SK-N-SH (cell line): ENCODE measurements at regions not wholly inside any gene's neighbourhood (a gene's known extent, or its start where the extent isn't known, plus 50 kb on each side); places are given as distances from the start of the nearest gene placed in this dataset.

Source experiments
- CTCF ChIA-PET: fragments of 300-600, 350-600 bp; formaldehyde crosslinking; extraction: SDS; loops from one replicate; lab custom pipeline; 2021; lab: Yijun Ruan, JAX
- POLR2A ChIA-PET: fragments of 350-600 bp; sonication (Branson Sonifier 250); formaldehyde crosslinking; extraction: SDS; loops from one replicate; lab custom pipeline; 2020; ENCODE audit warnings: antibody characterized with exemption, inconsistent platforms; lab: Yijun Ruan, JAX
- DNase-seq: peaks from one replicate; pipeline ENCODE4 v3.0.0; 2012
- H2AFZ ChIP-seq: fragments of 200-600 bp; sonication (generic); 2 replicates; pipeline ENCODE4 v1.8.1; 2016; ENCODE audit warnings: antibody characterized with exemption, mild to moderate bottlenecking, low read depth
- H3F3A ChIP-seq: fragments of 200-600 bp; sonication (generic); replicated peaks from 2 replicates; pipeline ENCODE3; 2016; ENCODE audit warnings: antibody characterized with exemption, mild to moderate bottlenecking; ENCODE audit not compliant: insufficient read depth
- H3K27ac ChIP-seq, 2 experiments: fragments of 200-500 bp in 1 of 2; fragments of 200-600 bp in 1 of 2; sonication (Bioruptor generic) in 1 of 2; sonication (generic), shearing (Covaris generic) in 1 of 2; 2 replicates each; pipeline versions ENCODE4 v1.5.1 to v1.6.1; 2014 to 2016; ENCODE audit warnings: low read depth in 2 of 2, inconsistent platforms in 1 of 2, low read length in 1 of 2, mild to moderate bottlenecking in 1 of 2, mixed read lengths in 1 of 2
- H3K27me3 ChIP-seq: fragments of 200-600 bp; sonication (generic), shearing (Covaris generic); 2 replicates; pipeline ENCODE4 v1.6.1; 2016; ENCODE audit warnings: mixed run types; ENCODE audit not compliant: insufficient read depth
- H3K36me3 ChIP-seq, 2 experiments: fragments of 200-500 bp in 1 of 2; fragments of 200-600 bp in 1 of 2; sonication (Bioruptor generic) in 1 of 2; sonication (generic) in 1 of 2; replicated peaks in 1 of 2; 2 replicates each; pipeline versions ENCODE3 to v1.5.1; 2014 to 2016; ENCODE audit warnings: low read length in 1 of 2, mild to moderate bottlenecking in 1 of 2; ENCODE audit not compliant: insufficient read depth in 2 of 2, control insufficient read depth in 1 of 2
- H3K4me1 ChIP-seq, 2 experiments: fragments of 200-500 bp in 1 of 2; fragments of 200-600 bp in 1 of 2; sonication (Bioruptor generic) in 1 of 2; sonication (generic), shearing (Covaris generic) in 1 of 2; 2 replicates each; pipeline versions ENCODE4 v1.5.1 to v1.6.1; 2014 to 2016; ENCODE audit warnings: low read depth in 1 of 2, low read length in 1 of 2, mixed run types in 1 of 2; ENCODE audit not compliant: insufficient read depth in 2 of 2, control insufficient read depth in 1 of 2
- H3K4me2 ChIP-seq: fragments of 200-600 bp; sonication (generic), shearing (Covaris generic); 2 replicates; pipeline ENCODE4 v1.6.1; 2017; ENCODE audit warnings: mixed run types
- H3K4me3 ChIP-seq, 2 experiments: fragments of 200-500 bp in 1 of 2; fragments of 200-600 bp in 1 of 2; sonication (Bioruptor generic) in 1 of 2; sonication (generic), shearing (Covaris generic) in 1 of 2; 2 replicates each; pipeline versions ENCODE4 v1.5.1 to v1.8.1; 2014 to 2016; ENCODE audit warnings: low read depth in 2 of 2, inconsistent platforms in 1 of 2, low read length in 1 of 2, mild to moderate bottlenecking in 1 of 2, mixed read lengths in 1 of 2, moderate library complexity in 1 of 2
- H3K79me2 ChIP-seq: fragments of 200-600 bp; sonication (generic); 2 replicates; pipeline ENCODE4 v1.8.1; 2017; ENCODE audit warnings: mild to moderate bottlenecking; ENCODE audit not compliant: insufficient read depth
- H3K9ac ChIP-seq: fragments of 200-600 bp; sonication (generic); 2 replicates; pipeline ENCODE4 v1.6.1; 2017; ENCODE audit warnings: mixed run types
- H3K9me2 ChIP-seq: fragments of 200-600 bp; sonication (generic); 2 replicates; pipeline ENCODE4 v1.6.1; 2017; ENCODE audit warnings: mixed run types
- H3K9me3 ChIP-seq: fragments of 200-600 bp; sonication (generic); 2 replicates; pipeline ENCODE4 v1.6.1; 2017; ENCODE audit warnings: mixed run types, mild to moderate bottlenecking, moderate library complexity
- H4K20me1 ChIP-seq: fragments of 200-600 bp; sonication (generic); 2 replicates; pipeline ENCODE4 v1.6.1; 2017; ENCODE audit warnings: mild to moderate bottlenecking, mixed run types; ENCODE audit not compliant: insufficient read depth
- CHD2 ChIP-seq: fragments of 150-350 bp; IDR thresholded peaks from 2 replicates; pipeline ENCODE4 v1.6.1; 2018; ENCODE audit warnings: low read length; ENCODE audit not compliant: partially characterized antibody
- CTCF ChIP-seq: fragments of 200-600 bp; sonication (generic); IDR thresholded peaks from 2 replicates; pipeline ENCODE4 v1.6.1; 2017; ENCODE audit warnings: antibody characterized with exemption, mild to moderate bottlenecking, moderate library complexity
- ELF1 ChIP-seq: IDR thresholded peaks from 2 replicates; pipeline ENCODE4 v1.4.0; 2012
- EP300 ChIP-seq, 2 experiments: IDR thresholded peaks; 2 replicates each; pipeline versions ENCODE4 v1.4.0 to v1.6.1; 2012; ENCODE audit warnings: borderline replicate concordance in 1 of 2, low read depth in 1 of 2, low read length in 1 of 2
- GABPA ChIP-seq: IDR thresholded peaks from 2 replicates; pipeline ENCODE4 v1.4.0; 2012; ENCODE audit warnings: low read depth, mild to moderate bottlenecking
- IRF3 ChIP-seq: fragments of 150-350 bp; IDR thresholded peaks from 2 replicates; pipeline ENCODE4 v1.6.1; 2016; ENCODE audit warnings: mild to moderate bottlenecking, low read depth, low read length
- JUND ChIP-seq: IDR thresholded peaks from 2 replicates; pipeline ENCODE4 v1.4.0; 2012
- MEF2A ChIP-seq: IDR thresholded peaks from 2 replicates; pipeline ENCODE4 v1.4.0; 2012; ENCODE audit warnings: low read depth, borderline replicate concordance
- MXI1 ChIP-seq: IDR thresholded peaks from 2 replicates; pipeline ENCODE4 v1.6.1; 2012; ENCODE audit warnings: mild to moderate bottlenecking, low read depth, low read length, improper control_type of control experiment
- NRF1 ChIP-seq: IDR thresholded peaks from 2 replicates; pipeline ENCODE4 v1.6.1; 2012; ENCODE audit warnings: low read depth, mild to moderate bottlenecking, low read length
- PBX3 ChIP-seq: IDR thresholded peaks from 2 replicates; pipeline ENCODE4; 2012
- RCOR1 ChIP-seq: fragments of 150-350 bp; IDR thresholded peaks from 2 replicates; pipeline ENCODE4 v1.6.1; 2017; ENCODE audit warnings: antibody characterized with exemption, low read length
- SIN3A ChIP-seq: IDR thresholded peaks from 2 replicates; pipeline ENCODE4 v1.6.1; 2012; ENCODE audit warnings: low read depth, mild to moderate bottlenecking, low read length, moderate library complexity, borderline replicate concordance
- TAF1 ChIP-seq: IDR thresholded peaks from 2 replicates; pipeline ENCODE4 v1.6.1; 2012; ENCODE audit warnings: low read depth, mild to moderate bottlenecking, low read length, moderate library complexity, borderline replicate concordance
- TCF12 ChIP-seq: IDR thresholded peaks from 2 replicates; pipeline ENCODE4 v1.4.0; 2012
- USF2 ChIP-seq: fragments of 150-350 bp; IDR thresholded peaks from 2 replicates; pipeline ENCODE4 v1.6.1; 2017; ENCODE audit warnings: antibody characterized with exemption, low read length, low read depth, borderline replicate concordance
- ZBTB33 ChIP-seq: IDR thresholded peaks from 2 replicates; pipeline ENCODE4 v1.4.0; 2012; ENCODE audit warnings: low read depth, borderline replicate concordance
- WGBS: methylation state at CpG from one replicate; pipeline ENCODE4 v1.1.6; 2017; ENCODE audit warnings: low lambda C conversion rate; 5-methylcytosine and 5-hydroxymethylcytosine counted together

- ChIA-PET CTCF (no interaction called here), POLR2A (no interaction called here)
Observed at GRCh38 chr2:166381-166780, 97.5 kb downstream of the SH3YL1 start.

GRCh38 chr2:165530-165929 lies 98.3 kb downstream of the SH3YL1 start:
- H3K4me1 ChIP-seq, result no peaks in the 10 kb centered on the region
- no peak overlapping the region for H3K4me2 ChIP-seq
- peaks cover 4% of the 10 kb centered on the region for H3K9me3 ChIP-seq
- H3K27ac ChIP-seq, result no peak overlapping the region
- DNase-seq, result no peak
- H3K4me3 ChIP-seq, result no peak overlapping the region
- ChIA-PET POLR2A (no interaction called here), CTCF (no interaction called here)
- TF ChIP-seq NRF1, result no peak
- no peak for TF ChIP-seq MXI1
- TF ChIP-seq GABPA, result no peak
- TF ChIP-seq IRF3, result no peak
- TF ChIP-seq SIN3A, result no peak
- no peak for TF ChIP-seq ELF1
- TF ChIP-seq CHD2, result no peak
- no peak for TF ChIP-seq ZBTB33
- TF ChIP-seq MEF2A, result no peak
- no peak for TF ChIP-seq PBX3
- TF ChIP-seq TCF12, result no peak
- TF ChIP-seq CTCF, result no peak
- no peak for TF ChIP-seq RCOR1
- no peak for TF ChIP-seq TAF1
- no peaks in the 10 kb centered on the region for H3F3A ChIP-seq
- no peak overlapping the region for H3K9ac ChIP-seq
- H3K36me3 ChIP-seq, result no peaks in the 10 kb centered on the region
- no peaks in the 10 kb centered on the region for H3K9me2 ChIP-seq
- H4K20me1 ChIP-seq, result no peaks in the 10 kb centered on the region
- no peak overlapping the region for H2AFZ ChIP-seq
- H3K79me2 ChIP-seq, result no peaks in the 10 kb centered on the region
- H3K27me3 ChIP-seq, result no peaks in the 10 kb centered on the region
- WGBS, result 2% methylated on average over 1 of the region's 1 CpG

More at GRCh38 chr2:166381-166780, 97.5 kb downstream of the SH3YL1 start:
- WGBS, result 9% methylated on average over 10 of the region's 10 CpGs
- Histone ChIP-seq H3K9ac (no peak overlapping the region), H3K9me2 (no peaks in the 10 kb centered on the region), H3K79me2 (no peaks in the 10 kb centered on the region), H3K4me3 (no peak overlapping the region), H3K27ac (no peak overlapping the region), H4K20me1 (no peaks in the 10 kb centered on the region), H3K4me2 (no peak overlapping the region), H3F3A (no peaks in the 10 kb centered on the region), H2AFZ (no peak overlapping the region)
- no peak for DNase-seq
- TF ChIP-seq USF2, result no peak
- no peak for TF ChIP-seq EP300 (IDR thresholded peaks at IDR 0.05; ENCODE audit: borderline replicate concordance in 1 of 2, low read depth in 1 of 2, low read length in 1 of 2)
- no peak for TF ChIP-seq JUND
- no peak for TF ChIP-seq IRF3
- TF ChIP-seq, all 33 proteins: peak for 0
- Histone ChIP-seq H3K4me1 (no peaks in the 10 kb centered on the region), H3K27me3 (no peaks in the 10 kb centered on the region), H3K9me3 (peaks cover 4% of the 10 kb centered on the region), H3K36me3 (no peaks in the 10 kb centered on the region)
